HG03460 (cell line): ENCODE measurements at regions not wholly inside any gene's neighbourhood (a gene's known extent, or its start where the extent isn't known, plus 50 kb on each side); places are given as distances from the start of the nearest gene placed in this dataset.

ENCODE experiments used
- ATAC-seq: cut with Tn5 transposase; IDR thresholded peaks from one replicate; pipeline ENCODE4 v1.9.1; 2021; ENCODE audit not compliant: unreplicated experiment

DNA sequence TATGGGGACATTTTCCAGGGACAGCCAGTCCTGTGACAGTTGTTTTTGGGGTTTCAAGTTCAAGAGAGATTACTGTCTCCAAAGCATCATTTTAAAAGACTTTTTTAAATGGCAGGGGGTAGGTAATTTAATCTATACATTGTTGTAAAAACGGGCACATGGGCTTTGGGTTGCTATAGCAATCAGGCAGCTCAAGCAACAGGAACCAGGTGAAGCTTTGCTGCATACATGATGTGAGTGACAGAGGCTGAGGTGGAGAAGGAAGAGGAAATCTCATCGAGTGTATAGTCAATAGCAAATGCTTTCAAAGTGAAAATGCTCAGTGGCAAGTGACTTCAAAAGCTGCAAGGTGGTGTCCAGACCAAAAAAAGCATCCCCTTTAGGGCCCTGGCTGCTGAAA lies 277.4 kb upstream of the JAG1 start:
- ATAC-seq, result no peak

DNA sequence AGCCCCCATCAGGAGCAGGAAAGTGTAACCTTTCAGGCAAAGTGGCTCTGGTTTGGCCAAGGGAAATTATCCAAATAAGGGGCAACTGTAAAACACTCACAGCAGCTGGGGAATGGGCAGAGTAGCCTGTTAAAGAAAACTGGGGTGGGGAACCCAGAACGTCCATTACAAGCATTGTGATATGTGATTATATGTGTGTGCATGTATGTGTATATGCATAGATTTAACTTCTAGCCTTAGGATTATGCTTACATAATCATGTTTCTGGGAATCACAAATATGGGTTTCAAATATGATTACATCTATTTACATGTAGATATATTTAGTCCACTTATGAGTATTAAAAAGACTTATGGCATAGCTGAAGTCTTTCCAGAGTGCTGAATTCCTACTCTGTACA lies 278.1 kb upstream of the JAG1 start:
- no peak for ATAC-seq

DNA sequence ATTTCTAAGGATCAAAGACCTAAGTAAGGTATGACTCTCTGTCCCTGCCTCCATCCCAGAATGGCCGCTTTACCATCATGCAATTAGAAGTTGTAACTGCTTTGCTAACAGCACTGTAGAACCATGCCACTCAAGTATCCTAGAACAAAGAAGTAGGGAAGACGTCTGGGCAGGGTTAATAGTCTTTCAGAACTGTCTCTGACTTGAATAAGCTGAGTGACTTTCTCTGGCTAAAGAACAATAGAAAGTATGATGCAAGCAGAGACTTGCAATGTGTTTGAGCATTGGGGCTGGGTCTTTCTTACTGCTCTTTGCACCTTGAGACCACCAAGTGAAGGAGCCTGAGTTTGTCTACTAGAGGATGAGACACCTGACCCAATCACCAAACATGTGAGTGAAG lies 279.6 kb upstream of the JAG1 start:
- ATAC-seq, result no peak

DNA sequence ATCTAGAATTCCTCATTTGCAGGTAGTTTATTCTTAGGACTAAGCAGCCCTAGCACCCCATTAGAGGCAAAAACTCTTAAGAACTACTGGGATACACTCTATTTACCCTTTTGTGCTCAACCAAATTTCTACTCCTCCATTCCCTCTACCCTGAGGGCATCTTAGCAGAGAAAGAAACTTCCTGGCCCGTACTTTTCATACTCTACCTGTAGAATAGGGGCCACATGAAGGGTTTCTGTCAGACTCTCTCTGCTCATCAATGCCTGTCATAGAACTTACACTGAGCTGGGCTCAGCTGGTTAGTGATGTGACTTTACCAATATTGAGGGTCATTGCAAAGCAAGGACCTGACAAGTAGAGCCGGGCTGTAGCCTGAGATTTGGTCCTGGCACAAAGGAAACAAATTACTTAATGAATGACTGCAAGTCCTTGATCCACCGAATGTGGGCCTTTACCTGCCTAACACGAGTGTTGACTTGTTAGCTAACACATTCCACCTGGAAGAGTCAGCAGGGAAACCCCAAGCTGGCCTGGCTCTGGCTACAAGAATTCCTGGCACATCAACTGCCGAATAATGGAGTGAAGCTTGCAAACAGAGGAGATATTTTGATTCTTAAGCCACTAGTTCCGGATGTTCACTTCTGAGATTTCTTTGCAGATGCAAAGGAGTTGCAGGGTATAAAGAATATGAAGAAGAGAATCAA lies 280.5 kb upstream of the JAG1 start:
- ATAC-seq, result no peak

DNA sequence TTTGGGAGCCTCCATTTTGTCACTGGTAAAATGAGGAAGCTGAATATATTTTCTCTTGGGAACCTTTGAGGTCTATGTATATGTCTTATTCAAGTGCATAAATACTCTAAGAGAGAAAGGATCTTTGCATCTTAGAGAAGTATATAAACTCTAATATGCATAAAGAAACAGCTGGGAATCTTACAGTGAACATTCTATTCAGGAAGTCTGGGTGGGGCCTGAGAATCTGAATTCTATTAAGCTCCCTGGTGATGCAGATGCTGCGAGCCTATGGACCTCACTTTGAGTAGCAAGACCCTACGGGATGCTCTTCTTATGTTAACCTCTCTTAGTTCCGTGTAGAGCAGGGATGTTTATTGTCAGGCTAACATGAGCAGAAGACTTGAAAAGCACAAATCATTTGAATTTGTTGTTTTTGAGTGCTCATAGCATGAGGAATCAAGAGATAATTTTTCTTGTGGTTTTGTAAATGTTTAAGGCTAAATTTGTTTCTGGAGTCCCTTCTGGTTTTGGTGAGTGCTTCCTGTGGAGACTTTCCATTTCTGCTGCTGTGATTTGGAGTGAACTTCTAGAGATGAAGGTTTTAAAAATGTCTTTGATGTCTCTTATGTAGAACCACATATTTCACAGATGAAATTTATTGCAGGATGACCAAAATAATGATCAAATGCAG lies 281.2 kb upstream of the JAG1 start:
- ATAC-seq, result no peak

DNA sequence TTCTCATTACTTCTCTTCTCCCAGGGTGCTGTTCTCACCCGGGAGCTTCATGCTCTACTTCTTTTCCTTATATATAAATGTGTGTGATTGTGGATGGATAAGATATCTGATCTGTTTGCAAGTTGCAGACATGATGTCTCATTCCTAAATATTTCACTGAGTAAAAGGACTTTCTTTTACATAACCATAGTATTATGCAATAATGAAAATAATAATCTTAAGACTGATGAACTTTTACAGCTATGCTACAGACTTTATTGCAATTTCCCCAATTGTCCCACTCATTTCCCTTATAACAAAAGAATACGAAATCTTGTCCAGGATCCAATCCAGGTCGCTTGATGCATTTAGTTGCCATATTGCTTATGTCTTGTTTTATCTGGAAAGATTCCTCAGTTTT lies 284.5 kb upstream of the JAG1 start:
- ATAC-seq, result no peak

DNA sequence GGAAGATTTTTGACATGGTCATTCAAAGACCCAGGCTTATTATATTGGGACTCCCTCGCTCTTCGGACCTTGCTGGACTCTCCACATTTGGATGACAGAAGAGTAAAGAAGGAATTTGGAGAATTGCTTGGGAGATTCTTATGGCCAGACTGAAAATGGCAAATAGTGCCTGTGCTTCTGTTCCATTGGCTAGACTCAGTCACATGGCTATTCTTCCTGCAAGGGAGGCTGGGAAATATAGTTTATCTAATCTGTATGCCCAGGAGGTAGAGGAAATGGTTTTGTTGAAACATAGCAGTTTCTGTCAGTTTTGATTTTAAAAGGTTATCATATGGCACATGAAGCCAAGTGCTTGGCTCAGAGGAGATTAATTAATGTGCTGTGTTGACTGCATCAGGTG lies 286.6 kb upstream of the JAG1 start:
- no peak for ATAC-seq

DNA sequence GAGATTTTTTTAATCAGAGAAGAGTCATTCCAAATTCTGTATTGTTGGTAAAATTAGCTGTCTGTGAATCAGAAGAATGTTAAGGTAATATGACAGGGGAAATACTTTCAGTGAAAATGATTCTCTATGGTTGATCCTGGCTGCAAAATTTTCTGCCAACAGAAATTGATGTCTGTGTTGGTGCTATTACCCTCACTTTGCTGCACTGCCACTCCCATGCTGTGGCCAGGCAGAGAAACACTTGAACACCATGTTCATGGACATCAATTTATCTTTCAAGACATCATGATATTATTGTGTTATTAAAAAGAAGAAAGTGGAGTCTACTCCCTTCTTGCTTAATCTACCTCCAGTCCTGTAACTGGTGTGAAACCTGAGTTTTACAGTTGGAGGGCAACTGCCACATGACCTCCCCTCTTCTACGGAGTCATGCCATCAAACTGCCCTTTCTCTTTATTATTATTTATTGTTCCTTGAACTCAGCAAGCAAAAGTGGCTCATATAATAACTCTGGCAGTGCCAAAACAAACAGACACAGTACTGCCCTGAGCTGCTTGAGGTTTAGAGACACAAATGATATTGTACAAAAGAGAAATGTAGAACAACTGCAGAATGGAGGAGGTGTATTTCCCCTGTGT lies 288.0 kb upstream of the JAG1 start:
- no peak for ATAC-seq

DNA sequence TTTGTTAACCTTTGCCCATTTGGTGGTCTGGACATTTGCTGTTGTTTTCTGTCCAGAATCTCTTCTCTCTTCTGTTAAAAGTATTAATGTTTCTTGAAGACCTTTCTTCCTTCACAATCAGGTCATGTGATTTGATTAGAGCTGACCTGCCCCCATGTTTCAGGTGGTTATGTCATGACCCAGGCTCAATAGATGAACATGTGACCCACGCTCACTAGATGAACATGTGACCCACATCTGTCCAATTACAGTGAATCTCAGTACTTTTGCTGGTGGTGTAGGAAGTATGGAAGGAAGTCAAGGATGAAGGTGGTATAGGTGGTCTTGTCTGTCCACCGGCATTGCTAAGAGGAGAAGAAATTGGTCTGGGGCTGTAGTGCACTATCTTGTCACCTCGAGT lies 289.1 kb upstream of the JAG1 start:
- ATAC-seq, result no peak

DNA sequence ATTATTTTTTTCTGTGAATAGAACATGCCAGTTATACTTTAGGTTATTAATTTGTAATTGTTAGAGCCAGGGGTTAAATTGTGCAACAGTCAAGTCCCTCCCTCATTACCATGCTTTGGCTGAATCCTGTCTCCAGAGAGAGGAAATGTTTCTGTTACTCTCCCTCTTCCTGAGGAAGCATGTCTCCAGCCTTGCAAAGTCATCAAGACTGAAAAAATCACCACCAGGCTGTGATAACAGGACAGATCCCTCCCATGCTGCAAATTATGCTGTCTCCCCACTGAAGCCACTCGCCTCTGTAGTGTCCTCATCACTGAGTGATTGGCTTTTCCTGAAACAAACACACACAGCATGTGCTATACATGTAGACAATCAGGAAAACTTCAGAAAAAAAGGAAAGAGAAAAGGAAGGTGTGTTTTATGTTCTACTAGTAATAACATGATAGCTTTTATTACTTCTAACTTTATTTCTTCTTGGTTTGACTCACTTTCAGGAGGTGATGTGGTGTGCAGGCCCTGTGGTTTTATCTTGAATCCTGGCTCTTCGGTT lies 290.0 kb upstream of the JAG1 start:
- ATAC-seq, result no peak

DNA sequence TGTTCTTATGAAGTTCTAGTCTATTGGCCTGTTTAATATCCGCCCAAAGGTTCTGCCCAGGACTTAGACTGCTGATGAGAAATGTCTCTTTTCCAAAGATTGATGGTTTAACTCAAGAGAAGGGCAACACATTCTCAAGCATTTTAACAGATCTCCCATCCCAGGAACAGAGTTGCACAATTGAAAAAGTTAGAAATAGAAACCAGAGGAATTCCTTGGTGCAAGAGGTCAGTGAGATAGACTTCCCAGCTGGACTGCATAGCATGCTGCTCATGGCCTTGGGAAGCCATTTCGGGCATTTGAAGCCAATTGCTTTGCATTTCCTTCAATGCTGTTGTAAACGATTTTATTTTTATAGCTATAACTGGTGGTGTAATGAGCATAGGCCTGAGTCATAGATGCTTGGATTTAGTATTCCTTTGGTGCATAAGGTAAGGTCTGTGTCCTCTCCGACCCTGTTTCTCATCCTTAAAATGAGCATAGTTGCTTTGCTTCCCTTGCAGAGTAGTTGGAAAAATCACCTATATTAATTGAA lies 292.2 kb upstream of the JAG1 start:
- no peak for ATAC-seq

DNA sequence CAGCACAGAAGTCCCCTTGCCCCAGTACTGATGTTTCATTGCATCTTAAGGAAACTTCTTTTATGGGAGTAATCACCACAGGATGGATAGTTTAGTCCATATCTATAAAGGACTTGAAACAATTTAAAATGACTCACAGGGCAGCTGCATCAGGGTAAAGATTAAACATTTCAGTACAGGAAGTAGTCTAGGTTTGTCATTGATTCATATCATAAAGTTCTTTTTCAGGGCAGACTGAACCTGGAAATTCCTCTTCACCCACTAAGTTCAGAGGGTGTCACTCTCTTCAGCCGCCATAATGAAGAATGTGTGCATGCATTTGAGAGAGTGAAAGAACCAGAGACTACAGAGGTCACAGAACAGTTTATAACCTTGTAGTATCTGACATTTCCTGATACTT lies 296.3 kb upstream of the JAG1 start:
- ATAC-seq, result no peak

DNA sequence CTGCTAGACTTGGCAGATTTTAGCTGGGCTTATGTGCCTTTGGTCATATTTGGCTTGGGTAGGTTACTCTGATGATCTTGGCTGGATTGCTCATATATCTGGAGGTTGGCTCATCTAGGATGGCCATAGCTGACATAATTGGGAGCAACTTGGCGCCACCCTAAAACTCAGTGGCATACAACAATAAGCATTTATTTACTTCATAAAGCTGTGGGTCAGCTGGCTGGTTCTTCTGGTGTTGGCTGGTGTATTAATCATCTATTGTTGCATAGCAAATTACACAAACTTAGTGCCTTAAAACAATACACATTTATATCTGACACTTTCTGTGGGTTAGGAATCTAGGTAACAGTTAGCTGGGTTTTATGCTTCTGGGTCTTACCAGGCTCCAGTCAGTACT lies 297.3 kb upstream of the JAG1 start:
- ATAC-seq, result no peak

DNA sequence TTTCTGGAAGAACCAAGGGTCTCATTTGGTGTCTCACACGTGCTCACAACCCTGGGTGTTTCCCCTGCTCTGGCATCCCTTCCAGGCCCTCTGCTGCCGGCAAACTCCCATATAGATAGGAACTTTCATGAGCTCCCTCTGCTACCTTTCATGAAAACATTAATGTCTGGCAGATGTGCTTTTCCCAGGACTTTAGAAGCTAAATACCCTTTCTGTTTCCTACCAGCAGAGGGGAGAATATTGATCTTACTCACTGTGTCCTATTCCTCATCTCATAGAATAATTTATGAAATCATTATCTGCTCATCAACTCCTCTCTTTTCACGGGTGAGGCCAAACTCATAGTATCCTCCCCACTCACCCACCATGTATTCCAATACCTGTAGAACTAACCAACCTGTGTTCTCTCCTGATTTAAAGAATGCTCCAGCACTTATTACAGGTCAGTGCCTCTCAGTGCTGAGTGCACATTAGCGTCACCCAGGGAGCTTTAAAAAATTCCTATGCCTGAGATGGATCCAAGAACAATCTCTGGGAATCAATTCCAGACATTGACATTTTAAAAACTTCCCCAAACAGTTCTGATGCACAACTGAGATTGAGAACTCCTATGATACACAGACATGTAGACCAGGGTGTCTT lies 298.5 kb upstream of the JAG1 start:
- ATAC-seq, result no peak

DNA sequence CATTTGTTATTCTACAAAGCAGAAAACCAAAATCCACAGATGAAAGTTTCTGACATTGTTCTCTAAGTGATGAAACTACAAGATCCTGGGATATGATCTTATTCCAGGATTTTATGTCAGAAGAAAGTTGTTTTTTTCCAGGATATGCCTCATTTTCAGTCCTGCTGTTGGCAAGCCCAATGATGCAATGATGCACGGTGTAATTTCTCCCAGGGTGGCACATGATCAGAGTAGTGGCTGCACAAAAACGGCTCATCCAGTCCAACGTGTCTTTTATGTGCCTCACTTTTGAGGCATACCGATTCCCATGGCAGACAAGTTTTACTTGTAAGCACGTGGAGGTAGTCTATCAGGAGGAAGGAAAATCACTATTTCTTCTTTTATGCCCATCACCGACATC lies 302.3 kb upstream of the JAG1 start:
- ATAC-seq, result no peak

DNA sequence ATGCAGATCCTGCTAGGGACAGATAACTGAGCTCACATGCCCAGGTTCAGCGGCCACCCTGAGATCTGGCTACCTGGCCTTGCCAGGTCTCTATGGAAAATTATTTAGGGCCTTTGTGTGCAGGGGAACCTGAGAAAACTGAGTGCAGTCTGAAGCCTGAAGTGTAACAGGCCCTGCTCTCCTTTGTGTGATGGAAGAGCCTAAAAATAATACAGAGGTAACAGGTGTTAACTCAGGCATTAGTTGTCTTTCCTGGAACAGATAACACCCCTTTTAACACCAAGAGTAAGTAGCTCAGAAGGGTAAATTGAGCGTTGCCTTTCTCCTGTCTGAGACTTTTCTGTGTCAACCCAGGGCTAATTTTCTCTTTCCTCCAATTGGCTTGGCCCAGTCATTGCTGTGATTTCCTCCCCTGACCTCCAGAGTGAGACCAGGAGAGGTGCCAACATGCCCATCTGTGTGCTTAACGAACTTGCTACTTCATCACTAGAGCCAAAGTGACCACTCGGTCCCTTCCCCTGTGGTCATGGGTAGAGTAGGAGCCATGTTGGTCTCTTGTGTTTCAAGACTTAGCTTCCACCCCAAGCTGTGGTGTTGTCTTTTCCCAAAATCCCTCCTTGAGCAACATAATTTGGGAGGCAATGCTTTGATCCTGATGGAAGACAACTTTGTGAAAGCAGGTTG lies 304.4 kb upstream of the JAG1 start:
- ATAC-seq, result no peak

DNA sequence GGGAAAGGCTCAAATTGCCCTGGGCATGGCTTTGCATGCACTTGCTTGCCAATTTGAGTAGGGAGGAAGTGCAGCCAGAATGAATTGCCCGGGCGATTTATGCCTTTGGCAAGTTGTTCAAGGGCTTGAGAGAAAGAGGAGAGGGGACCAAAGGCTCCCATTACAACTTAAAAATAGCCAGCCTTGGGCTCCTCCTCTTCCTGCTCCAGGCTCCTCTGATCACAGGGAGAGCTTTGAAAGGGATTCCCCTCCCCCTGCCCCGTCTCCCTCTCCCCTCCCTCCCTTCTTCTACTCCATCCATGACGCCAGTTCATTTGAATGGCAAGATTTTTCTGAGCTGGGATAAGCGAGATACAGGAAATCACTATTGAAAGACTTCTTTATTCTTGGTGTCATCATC lies 304.9 kb upstream of the JAG1 start:
- no peak for ATAC-seq

DNA sequence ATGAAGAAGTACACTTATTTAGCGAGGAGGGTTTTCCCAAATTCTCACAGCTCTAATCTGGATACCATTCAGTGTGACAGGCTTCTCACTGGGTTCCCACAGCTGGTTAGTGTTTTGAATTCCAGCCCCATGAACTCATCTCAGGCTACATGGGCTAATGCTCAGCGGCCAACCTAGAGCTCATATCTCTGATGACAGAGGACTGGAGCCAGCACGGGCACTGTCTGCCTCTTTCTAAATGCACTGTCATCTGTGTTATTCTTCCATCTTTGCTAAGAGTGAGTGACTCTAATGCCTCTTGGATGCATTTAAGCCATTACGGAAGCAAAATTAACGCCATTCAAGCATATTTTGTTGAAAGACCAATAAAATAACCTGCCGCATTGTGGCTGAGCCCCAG lies 308.9 kb upstream of the JAG1 start:
- no peak for ATAC-seq

DNA sequence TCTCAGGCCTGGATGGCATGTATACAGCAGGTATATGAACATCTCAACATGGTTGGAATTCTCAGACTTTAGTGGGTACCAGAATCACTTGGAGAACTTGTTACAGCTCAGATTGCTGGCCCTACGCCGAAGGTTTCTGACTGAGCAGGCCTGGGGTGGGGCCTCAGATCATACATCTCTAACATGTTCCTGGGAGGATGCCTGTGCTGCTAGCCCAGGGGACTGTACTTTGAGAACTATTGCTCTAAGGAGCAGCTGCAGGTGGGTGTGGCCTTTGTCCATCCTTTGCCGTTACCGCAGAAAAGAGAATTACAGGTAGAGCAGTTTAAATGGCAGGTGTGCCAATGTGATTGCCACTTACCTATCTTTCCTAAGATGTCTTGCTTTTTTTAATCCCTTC lies 310.5 kb upstream of the JAG1 start:
- no peak for ATAC-seq

DNA sequence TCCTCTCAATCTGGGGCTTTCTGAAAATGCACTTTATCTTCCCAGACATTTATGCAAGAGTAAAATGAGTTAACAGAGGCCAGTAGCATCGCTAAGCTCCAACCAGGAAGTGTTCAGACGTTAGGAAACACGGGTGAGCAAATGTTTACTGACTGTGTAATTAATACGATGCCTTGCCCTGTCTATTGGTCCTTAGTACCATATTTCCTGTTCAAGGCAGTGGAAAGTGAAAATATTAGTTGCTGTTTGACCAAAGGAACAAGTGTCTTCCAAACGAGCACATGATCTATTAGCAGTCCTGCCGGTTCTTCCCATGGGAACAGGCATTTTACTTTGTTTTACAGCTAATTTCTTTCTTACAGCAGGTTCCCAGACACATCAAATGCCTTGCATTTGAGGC lies 311.1 kb upstream of the JAG1 start:
- no peak for ATAC-seq

DNA sequence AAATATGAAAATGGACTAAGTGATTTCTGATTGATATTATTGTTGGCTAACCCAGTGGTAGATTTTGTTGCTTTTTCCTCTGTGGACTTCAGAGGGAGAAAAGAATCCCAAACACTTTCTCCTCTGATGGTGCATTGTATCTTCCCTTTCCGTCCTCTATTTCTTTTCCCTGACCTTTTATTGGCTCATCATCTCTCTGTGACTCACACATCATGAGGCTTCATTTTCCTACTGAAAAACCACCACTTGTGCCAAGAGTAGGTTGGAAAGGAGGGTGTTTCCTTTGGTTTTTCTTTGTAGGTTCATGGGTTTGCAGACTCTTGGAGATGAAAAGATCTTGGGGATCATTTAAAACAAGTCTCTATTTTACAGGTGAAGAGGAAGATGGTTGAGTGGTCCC lies 311.7 kb upstream of the JAG1 start:
- no peak for ATAC-seq
